GM18868 (cell line): ENCODE measurements at regions not wholly inside any gene's neighbourhood (a gene's known extent, or its start where the extent isn't known, plus 50 kb on each side); places are given as distances from the start of the nearest gene placed in this dataset.
"Not testable (repeated sequence)": the region's sequence is repeated elsewhere in the genome, so short reads cannot be mapped to it uniquely, and the experiment has no call there.

Experiments used
- ATAC-seq: cut with Tn5 transposase; IDR thresholded peaks from one replicate; pipeline ENCODE4 v1.9.1; 2021; ENCODE audit warnings: mild to moderate bottlenecking, moderate library complexity; ENCODE audit not compliant: unreplicated experiment

GRCh38 chr6:167707686-167708500, 118.8 kb upstream of the AFDN start:
- no peak for ATAC-seq

DNA sequence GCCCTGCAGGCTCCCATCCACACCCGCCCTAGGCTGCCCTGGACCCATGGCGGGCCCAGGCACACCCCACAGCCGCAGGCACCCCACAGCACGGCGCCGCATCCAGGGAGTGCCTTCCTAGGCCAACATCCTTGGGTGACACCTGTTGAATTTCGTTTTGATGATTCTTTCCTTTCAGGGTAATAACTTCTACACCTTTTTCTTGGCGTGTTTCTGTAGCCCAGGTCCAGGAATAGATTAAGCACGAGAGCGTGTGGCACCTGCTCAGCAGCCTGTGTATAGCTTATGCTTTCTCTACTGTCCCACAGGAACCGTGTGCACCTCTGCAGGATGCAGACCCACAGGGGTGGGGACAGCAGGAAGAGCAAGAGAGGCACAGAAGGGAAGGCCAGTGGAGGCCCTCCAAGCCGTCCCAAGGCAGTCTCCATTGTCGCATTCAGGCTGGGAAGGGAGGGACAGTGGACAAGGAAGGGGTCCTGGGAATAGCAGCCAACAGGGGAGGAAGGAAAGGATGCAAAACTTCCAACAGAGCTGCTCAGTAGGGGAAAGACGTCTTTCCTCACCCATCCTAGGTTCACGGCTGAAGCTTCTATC, 118.1 kb upstream of the AFDN start:
- ATAC-seq = no peak

DNA sequence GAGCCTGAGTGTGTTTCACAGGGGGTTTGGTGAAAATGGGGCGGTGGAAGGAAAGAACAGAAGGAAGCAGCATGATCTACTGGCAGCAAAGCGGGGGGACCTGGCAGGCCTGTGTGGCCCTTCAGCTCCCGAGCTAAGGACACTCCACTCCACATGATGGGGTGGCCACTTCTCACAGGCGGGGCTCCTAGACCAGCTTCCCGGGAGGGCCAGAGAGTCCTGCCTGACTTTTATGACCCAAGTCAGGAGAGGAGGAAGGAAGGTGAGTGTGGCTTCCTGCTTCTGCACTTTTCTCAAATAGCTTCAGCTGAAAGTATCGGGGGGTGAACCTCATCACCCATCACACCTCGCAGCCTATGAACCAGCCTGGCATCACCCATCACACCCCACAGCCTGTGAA, 117.5 kb upstream of the AFDN start:
- ATAC-seq = no peak

- not testable (repeated sequence) for ATAC-seq
These were observed 116.9 kb upstream of the AFDN start for GRCh38 chr6:167709776-167710336.

- ATAC-seq = no peak
These were observed 116.3 kb upstream of the AFDN start for GRCh38 chr6:167710363-167710920.

- ATAC-seq = no peak
These were observed 115.5 kb upstream of the AFDN start for GRCh38 chr6:167711211-167711610.

GRCh38 chr6:167711768-167712730, 114.7 kb upstream of the AFDN start:
- no peak for ATAC-seq

- ATAC-seq = no peak
These were observed 113.8 kb upstream of the AFDN start for GRCh38 chr6:167712731-167713475.

GRCh38 chr6:167714152-167714551, 112.6 kb upstream of the AFDN start:
- no peak for ATAC-seq

GRCh38 chr6:167717455-167717854, 109.3 kb upstream of the AFDN start:
- ATAC-seq = no peak

GRCh38 chr6:167717867-167718266, 108.8 kb upstream of the AFDN start:
- ATAC-seq = no peak

DNA sequence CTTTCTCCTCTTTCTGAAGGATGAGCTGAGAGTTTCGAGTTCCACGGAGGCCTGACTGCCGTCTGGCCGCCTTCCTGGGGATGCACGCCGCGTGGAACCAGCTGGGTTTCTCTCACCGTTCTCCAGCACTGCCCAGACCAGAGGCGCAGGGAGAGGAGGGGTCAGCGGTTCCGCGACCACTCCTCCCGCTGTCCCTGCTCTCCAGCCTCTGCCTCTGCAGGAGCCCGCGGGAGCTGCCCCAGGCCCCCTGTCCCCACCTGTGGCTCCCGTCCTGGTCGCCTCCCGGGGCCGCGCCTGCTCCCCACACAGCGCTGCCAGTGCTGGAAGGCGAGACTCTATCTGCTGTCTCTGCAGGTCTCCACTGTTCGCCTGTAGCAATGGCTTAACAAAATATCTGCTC, 106.8 kb upstream of the AFDN start:
- ATAC-seq = no peak

- ATAC-seq = no peak
These were observed 106.0 kb upstream of the AFDN start for GRCh38 chr6:167720456-167721285.

GRCh38 chr6:167721291-167721690, 105.4 kb upstream of the AFDN start:
- ATAC-seq = no peak

GRCh38 chr6:167722634-167723309, 103.9 kb upstream of the AFDN start:
- no peak for ATAC-seq

DNA sequence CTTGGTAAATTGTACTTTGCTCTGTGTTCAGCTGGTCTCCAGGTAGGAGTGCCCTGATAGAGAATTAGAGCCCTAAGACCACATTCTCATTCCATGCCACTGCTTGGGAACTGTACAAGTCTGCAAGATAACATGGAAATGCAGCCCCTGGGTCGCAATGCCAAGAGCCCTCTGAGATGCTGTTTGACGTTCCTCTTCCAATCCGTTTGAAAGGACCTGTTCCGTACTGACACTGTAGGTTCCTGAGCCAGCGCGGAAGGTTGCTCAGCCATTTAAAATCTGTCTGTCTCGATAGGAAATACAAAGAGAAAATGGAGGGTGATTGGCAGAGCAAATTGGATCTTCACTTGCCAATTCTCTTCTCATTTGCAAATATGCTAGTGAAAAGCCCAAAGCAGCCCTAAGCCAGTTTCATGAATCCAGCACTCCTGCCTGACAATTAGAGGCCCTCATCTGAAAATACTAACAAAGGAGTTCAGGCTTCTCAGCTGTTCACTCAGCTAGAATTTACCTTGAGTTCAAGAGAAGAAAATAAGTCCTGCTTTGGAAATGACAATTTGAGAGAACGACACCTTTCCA, 100.6 kb upstream of the AFDN start:
- ATAC-seq = no peak

DNA sequence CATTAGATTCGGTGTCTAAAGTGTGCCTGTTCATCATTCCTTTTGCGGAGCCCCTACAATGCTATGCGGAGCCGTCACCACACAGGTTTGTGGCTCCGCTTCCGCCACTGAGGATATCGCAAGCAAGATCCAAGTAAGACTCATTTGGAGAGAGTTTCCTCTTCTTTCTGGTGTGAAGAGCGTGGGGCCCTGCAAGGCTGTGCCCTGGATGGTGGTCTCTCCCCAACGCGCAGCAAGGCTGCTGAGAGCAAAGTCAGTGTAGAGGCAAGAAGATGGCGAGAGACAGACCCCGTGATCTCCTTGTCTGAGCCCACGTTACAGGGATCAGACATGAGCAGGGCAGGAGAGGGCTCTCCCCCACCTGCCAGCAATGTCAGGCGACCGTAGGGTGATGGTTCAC, 96.3 kb upstream of the AFDN start:
- ATAC-seq = no peak

- no peak for ATAC-seq
These were observed 95.5 kb upstream of the AFDN start for GRCh38 chr6:167731216-167731615.
